PFSK-1 (cell line): ENCODE measurements at regions not wholly inside any gene's neighbourhood (a gene's known extent, or its start where the extent isn't known, plus 50 kb on each side); places are given as distances from the start of the nearest gene placed in this dataset.

Source experiments
- POLR2AphosphoS5 ChIP-seq: IDR thresholded peaks from 2 replicates; pipeline ENCODE4 v1.6.1; 2012; ENCODE audit warnings: low read depth, mild to moderate bottlenecking, control low read depth, low read length, moderate library complexity
- TF ChIP-seq, protein P1 (sequence below), 2 experiments: IDR thresholded peaks; 2 replicates each; pipeline versions ENCODE4 v1.6.1 to v1.8.0; 2011 to 2012; ENCODE audit warnings: low read depth in 2 of 2, low read length in 2 of 2, control low read depth in 1 of 2, inconsistent platforms in 1 of 2, mild to moderate bottlenecking in 1 of 2, moderate library complexity in 1 of 2; ENCODE audit not compliant: insufficient read depth in 1 of 2

DNA sequence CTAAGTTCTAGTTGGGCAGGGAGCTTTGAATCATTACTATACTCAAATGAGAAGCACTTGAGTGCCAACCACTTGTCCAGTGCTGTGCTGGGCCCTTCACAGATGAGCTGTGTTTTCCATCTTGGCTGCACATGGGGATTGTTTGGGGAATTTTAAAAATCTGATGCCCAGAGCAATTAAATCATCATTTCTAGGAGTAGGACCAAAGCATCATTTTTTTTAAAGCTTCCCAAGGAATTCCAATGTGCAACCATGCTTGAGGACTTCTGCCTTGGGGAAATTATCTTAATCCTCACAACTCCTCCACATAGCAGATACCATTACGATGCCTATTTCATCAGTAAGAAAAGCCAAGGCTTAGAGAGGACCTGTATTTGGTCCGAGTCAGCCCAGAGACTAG lies 131.4 kb downstream of the TMEM174 start:
- TF ChIP-seq, protein P1, sequence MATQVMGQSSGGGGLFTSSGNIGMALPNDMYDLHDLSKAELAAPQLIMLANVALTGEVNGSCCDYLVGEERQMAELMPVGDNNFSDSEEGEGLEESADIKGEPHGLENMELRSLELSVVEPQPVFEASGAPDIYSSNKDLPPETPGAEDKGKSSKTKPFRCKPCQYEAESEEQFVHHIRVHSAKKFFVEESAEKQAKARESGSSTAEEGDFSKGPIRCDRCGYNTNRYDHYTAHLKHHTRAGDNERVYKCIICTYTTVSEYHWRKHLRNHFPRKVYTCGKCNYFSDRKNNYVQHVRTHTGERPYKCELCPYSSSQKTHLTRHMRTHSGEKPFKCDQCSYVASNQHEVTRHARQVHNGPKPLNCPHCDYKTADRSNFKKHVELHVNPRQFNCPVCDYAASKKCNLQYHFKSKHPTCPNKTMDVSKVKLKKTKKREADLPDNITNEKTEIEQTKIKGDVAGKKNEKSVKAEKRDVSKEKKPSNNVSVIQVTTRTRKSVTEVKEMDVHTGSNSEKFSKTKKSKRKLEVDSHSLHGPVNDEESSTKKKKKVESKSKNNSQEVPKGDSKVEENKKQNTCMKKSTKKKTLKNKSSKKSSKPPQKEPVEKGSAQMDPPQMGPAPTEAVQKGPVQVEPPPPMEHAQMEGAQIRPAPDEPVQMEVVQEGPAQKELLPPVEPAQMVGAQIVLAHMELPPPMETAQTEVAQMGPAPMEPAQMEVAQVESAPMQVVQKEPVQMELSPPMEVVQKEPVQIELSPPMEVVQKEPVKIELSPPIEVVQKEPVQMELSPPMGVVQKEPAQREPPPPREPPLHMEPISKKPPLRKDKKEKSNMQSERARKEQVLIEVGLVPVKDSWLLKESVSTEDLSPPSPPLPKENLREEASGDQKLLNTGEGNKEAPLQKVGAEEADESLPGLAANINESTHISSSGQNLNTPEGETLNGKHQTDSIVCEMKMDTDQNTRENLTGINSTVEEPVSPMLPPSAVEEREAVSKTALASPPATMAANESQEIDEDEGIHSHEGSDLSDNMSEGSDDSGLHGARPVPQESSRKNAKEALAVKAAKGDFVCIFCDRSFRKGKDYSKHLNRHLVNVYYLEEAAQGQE (IDR thresholded peaks at IDR 0.05; ENCODE audit: insufficient read depth in 1 of 2, low read depth in 2 of 2, low read length in 2 of 2): no peak
- TF ChIP-seq POLR2AphosphoS5: no peak
